Osteoblast (primary cell): ENCODE measurements at regions not wholly inside any gene's neighbourhood (a gene's known extent, or its start where the extent isn't known, plus 50 kb on each side); places are given as distances from the start of the nearest gene placed in this dataset.

Experiments
- DNase-seq: peaks from one replicate; pipeline ENCODE4 v3.0.0; 2011; ENCODE audit warnings: low spot score, mixed read lengths; ENCODE audit not compliant: insufficient read length; ENCODE audit errors: missing footprints
- H2AFZ ChIP-seq: 2 replicates; pipeline ENCODE4 v1.6.0; 2011; ENCODE audit warnings: mild to moderate bottlenecking, low read length
- H3K27ac ChIP-seq: 2 replicates; pipeline ENCODE4 v1.5.1; 2011; ENCODE audit warnings: mild to moderate bottlenecking, low read depth, low read length, moderate library complexity
- H3K27me3 ChIP-seq: 2 replicates; pipeline ENCODE4 v1.6.0; 2012; ENCODE audit warnings: mild to moderate bottlenecking, control low read depth, inconsistent platforms, low read length, moderate library complexity; ENCODE audit not compliant: insufficient read depth
- H3K36me3 ChIP-seq: 2 replicates; pipeline ENCODE4 v1.5.1; 2011; ENCODE audit warnings: mild to moderate bottlenecking, low read length, control low read depth, moderate library complexity; ENCODE audit not compliant: insufficient read depth
- H3K4me1 ChIP-seq: 2 replicates; pipeline ENCODE4 v1.5.1; 2011; ENCODE audit warnings: mild to moderate bottlenecking, low read length, control low read depth, moderate library complexity; ENCODE audit not compliant: insufficient read depth
- H3K4me2 ChIP-seq: 2 replicates; pipeline ENCODE4 v1.6.0; 2011; ENCODE audit warnings: mild to moderate bottlenecking, low read length; ENCODE audit not compliant: insufficient read depth
- H3K4me3 ChIP-seq: fragments of 200-600 bp; sonication (generic); 3 replicates; pipeline ENCODE4 v1.5.1; 2012; ENCODE audit warnings: mild to moderate bottlenecking, low read length, inconsistent platforms; ENCODE audit not compliant: insufficient read depth
- H3K79me2 ChIP-seq: 2 replicates; pipeline ENCODE4 v1.6.0; 2012; ENCODE audit warnings: mild to moderate bottlenecking, low read length, control low read depth, inconsistent platforms; ENCODE audit not compliant: insufficient read depth
- H3K9me3 ChIP-seq: 2 replicates; pipeline ENCODE4 v1.5.1; 2011; ENCODE audit warnings: low read depth, low read length, control low read depth
- H4K20me1 ChIP-seq: 2 replicates; pipeline ENCODE4 v1.6.0; 2012; ENCODE audit warnings: mild to moderate bottlenecking, low read length, control low read depth; ENCODE audit not compliant: insufficient read depth
- TF ChIP-seq, protein P1 (sequence below): IDR thresholded peaks from 2 replicates; pipeline ENCODE4 v1.5.1; 2011; ENCODE audit warnings: mild to moderate bottlenecking, low read depth, low read length, moderate library complexity; ENCODE audit errors: extremely low read depth

DNA sequence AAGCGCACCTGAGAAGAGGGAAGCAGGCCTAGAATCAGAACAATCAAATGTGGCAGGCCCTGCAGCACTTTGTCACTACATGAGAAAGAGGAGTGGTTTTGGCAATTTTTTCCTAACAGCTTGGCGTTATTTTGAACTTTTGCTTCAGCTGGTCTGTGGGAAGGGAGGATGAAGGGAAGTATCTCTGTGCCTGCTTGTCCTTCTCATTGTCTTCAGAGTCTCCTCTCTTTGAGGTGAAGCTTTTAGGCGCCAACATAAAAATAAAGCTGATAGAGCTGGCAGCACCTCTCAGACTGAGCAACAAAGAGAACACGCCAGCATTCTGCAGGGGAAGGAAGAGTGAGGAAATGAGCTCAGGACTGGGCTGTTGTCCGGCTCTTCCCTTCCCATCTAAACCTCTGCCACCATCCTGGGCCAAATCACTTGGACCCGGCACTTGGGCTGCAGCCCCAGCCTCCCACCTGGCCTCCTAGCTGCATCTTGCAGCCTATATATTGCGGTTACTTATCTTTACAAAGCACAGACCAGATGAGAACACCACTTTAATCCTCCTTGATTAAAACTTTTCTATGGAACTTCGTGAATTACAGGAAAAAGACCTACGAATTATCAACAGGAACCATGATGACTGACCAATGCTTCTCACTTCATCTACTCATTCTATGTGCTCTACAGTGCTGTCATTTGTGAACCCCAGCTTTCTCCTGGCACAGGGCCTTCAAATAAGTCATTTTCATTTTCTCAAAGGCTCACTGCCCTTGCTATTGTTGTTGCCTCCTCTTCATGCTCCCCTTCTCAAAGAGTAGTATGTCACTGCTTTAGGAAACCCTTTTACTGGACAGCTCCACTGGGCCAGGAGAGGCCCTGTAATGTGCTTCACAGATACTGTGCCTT lies 476.4 kb upstream of the HS3ST1 start:
- TF ChIP-seq, protein P1, sequence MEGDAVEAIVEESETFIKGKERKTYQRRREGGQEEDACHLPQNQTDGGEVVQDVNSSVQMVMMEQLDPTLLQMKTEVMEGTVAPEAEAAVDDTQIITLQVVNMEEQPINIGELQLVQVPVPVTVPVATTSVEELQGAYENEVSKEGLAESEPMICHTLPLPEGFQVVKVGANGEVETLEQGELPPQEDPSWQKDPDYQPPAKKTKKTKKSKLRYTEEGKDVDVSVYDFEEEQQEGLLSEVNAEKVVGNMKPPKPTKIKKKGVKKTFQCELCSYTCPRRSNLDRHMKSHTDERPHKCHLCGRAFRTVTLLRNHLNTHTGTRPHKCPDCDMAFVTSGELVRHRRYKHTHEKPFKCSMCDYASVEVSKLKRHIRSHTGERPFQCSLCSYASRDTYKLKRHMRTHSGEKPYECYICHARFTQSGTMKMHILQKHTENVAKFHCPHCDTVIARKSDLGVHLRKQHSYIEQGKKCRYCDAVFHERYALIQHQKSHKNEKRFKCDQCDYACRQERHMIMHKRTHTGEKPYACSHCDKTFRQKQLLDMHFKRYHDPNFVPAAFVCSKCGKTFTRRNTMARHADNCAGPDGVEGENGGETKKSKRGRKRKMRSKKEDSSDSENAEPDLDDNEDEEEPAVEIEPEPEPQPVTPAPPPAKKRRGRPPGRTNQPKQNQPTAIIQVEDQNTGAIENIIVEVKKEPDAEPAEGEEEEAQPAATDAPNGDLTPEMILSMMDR = no peak
- H2AFZ ChIP-seq = no peak overlapping the region
- H3K9me3 ChIP-seq = no peaks in the 10 kb centered on the region
- H3K36me3 ChIP-seq = no peaks in the 10 kb centered on the region
- no peaks in the 10 kb centered on the region for H4K20me1 ChIP-seq
- no peaks in the 10 kb centered on the region for H3K79me2 ChIP-seq
- no peaks in the 10 kb centered on the region for H3K4me1 ChIP-seq
- H3K27ac ChIP-seq = no peak overlapping the region
- DNase-seq = no peak
- H3K4me2 ChIP-seq = no peak overlapping the region
- no peaks in the 10 kb centered on the region for H3K27me3 ChIP-seq
- H3K4me3 ChIP-seq = no peak overlapping the region

DNA sequence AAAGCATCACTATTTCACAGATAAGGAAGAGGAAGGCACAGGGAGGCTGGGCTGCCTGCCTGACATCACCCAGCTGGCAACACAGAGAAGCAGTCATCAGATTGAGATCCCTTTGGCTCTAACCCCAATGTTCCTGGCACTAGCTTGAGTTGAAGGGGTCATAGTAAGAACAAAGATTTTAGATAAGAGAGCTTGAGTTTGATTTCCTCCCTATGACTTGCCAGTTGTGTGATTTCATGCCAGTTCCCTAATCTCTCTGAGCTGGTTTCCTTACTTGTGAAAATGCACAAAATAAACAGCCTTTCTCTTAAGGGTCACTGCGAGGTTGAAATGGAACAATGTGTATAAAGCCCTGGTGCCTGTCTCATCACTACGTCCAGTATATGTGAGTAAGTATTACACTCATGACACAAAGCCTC lies 475.4 kb upstream of the HS3ST1 start:
- H3K4me2 ChIP-seq = no peak overlapping the region

DNA sequence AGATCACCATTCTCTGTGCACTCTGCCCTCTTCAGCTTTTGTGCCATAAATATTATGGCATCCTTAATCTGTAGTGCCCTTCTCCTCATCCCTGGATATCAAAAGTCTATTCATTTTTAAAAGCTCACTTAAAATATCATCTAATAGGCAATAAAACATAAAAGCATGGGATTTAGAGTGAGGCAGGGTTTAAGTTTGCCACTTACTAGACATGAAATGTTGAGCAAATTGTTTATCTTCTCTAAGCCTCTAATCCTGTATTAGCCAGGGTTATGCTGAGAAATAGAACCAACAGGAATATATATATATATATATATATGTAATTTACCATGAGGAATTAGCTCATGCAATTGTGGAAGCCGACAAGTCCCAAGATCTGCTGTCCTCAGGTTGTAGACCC lies 472.4 kb upstream of the HS3ST1 start:
- Histone ChIP-seq H2AFZ (no peak overlapping the region), H3K36me3 (no peaks in the 10 kb centered on the region), H4K20me1 (no peaks in the 10 kb centered on the region), H3K4me3 (no peak overlapping the region), H3K4me1 (no peaks in the 10 kb centered on the region), H3K27ac (no peak overlapping the region), H3K27me3 (no peaks in the 10 kb centered on the region), H3K9me3 (no peaks in the 10 kb centered on the region), H3K79me2 (no peaks in the 10 kb centered on the region), H3K4me2 (no peak overlapping the region)
- TF ChIP-seq, protein P1 = no peak
- no peak for DNase-seq

More for the DNA sequence above, 475.4 kb upstream of the HS3ST1 start:
- Histone ChIP-seq H3K79me2 (no peaks in the 10 kb centered on the region), H3K4me3 (no peak overlapping the region), H3K27ac (no peak overlapping the region), H2AFZ (no peak overlapping the region), H4K20me1 (no peaks in the 10 kb centered on the region), H3K9me3 (no peaks in the 10 kb centered on the region), H3K36me3 (no peaks in the 10 kb centered on the region), H3K4me1 (no peaks in the 10 kb centered on the region), H3K27me3 (no peaks in the 10 kb centered on the region)
- no peak for DNase-seq
- TF ChIP-seq, protein P1 = no peak

DNA sequence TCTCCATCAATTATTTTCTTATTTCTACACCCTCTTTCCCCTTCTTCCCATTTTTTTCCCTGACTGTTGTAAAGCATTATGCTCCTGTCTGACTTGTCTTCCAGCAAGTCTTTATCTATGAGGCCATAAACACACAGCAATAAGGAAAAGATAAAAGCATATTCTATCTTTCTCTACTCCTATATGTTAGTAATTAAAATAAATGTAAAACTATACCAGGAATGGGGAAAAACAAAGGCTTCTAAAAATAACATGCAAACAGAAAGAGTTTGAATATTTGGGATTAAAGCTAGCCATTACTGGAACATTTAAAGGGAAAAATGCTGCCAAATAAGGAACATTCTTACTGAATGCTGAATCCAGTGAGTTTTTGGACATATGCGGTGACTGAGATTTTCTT lies 471.7 kb upstream of the HS3ST1 start:
- no peaks in the 10 kb centered on the region for H3K4me1 ChIP-seq
- H3K36me3 ChIP-seq = no peaks in the 10 kb centered on the region
- no peak overlapping the region for H3K4me2 ChIP-seq
- H3K79me2 ChIP-seq = no peaks in the 10 kb centered on the region
- H3K4me3 ChIP-seq = no peak overlapping the region
- no peak overlapping the region for H2AFZ ChIP-seq
- DNase-seq = no peak
- H3K27ac ChIP-seq = no peak overlapping the region
- no peaks in the 10 kb centered on the region for H3K27me3 ChIP-seq
- H3K9me3 ChIP-seq = no peaks in the 10 kb centered on the region
- H4K20me1 ChIP-seq = no peaks in the 10 kb centered on the region
- TF ChIP-seq, protein P1 = no peak
